K562 (cell line): ENCODE measurements at regions not wholly inside any gene's neighbourhood (a gene's known extent, or its start where the extent isn't known, plus 50 kb on each side); places are given as distances from the start of the nearest gene placed in this dataset.
"Not testable (repeated sequence)": the region's sequence is repeated elsewhere in the genome, so short reads cannot be mapped to it uniquely, and the experiment has no call there.

Source experiments
- ATAC-seq: fragments of 200-7000 bp; cut with Tn5 transposase; 3 replicates; pipeline ENCODE4 v1.9.1; 2020; ENCODE audit warnings: moderate library complexity
- BruUV-seq: library from RNA; stranded (reverse); fragments of 400-500 nt; replicated peaks from 2 replicates; lab custom pipeline; 2021; lab: Mats Ljungman, UMichigan
- CTCF ChIA-PET: fragments of 300-600 bp; formaldehyde crosslinking; extraction: SDS; loops from one replicate; lab custom pipeline; 2021; ENCODE audit warnings: low intra/inter-chr PET ratio; lab: Yijun Ruan, JAX
- POLR2A ChIA-PET: fragments of 300-600, 350-650 bp; sonication (Branson Sonifier 250); formaldehyde crosslinking; extraction: SDS; loops from one replicate; lab custom pipeline; 2021; ENCODE audit warnings: antibody characterized with exemption, inconsistent platforms; lab: Yijun Ruan, JAX
- DNase-seq, 4 experiments: peaks; one replicate each; pipeline versions ENCODE4 v3.0.0 to v3.0.0-alpha.2; 2011 to 2018; ENCODE audit warnings: low spot score in 3 of 4, mixed read lengths in 3 of 4; ENCODE audit errors: extremely low read depth in 1 of 4
- FAIRE-seq: peaks from 2 replicates; lab custom pipeline; 2011; peaks lifted over from hg19 to GRCh38; lab: Jason Lieb, UNC
- H2AFZ ChIP-seq: 2 replicates; pipeline ENCODE4 v1.6.0; 2011; ENCODE audit warnings: low read depth, low read length, control low read depth, inconsistent platforms
- H3K27ac ChIP-seq: fragments of 200-600 bp; 3 replicates; pipeline ENCODE4 v1.8.0; 2011; ENCODE audit warnings: low read depth, mild to moderate bottlenecking, control low read depth, inconsistent platforms, low read length, moderate library complexity, mixed read lengths; ENCODE audit errors: extremely low read depth
- H3K27me3 ChIP-seq, 2 experiments: fragments of 300-600 bp in 1 of 2; 2 replicates in 1 of 2; 3 replicates in 1 of 2; pipeline versions ENCODE4 v1.6.0 to v1.8.0; 2011; ENCODE audit warnings: inconsistent platforms in 2 of 2, low read length in 2 of 2, mild to moderate bottlenecking in 1 of 2, mixed read lengths in 1 of 2, moderate library complexity in 1 of 2; ENCODE audit not compliant: control insufficient read depth in 2 of 2, insufficient read depth in 2 of 2
- H3K36me3 ChIP-seq: fragments of 300-600 bp; 3 replicates; pipeline ENCODE4 v1.8.0; 2011; ENCODE audit warnings: mild to moderate bottlenecking, low read length, inconsistent platforms; ENCODE audit not compliant: control insufficient read depth, insufficient read depth
- H3K4me1 ChIP-seq, 2 experiments: fragments of 200-600 bp in 1 of 2; replicated peaks in 1 of 2; 2 replicates in 1 of 2; 3 replicates in 1 of 2; pipeline versions ENCODE4 v1.5.1 to v1.8.0; 2011; ENCODE audit warnings: inconsistent platforms in 2 of 2, low read length in 2 of 2, mild to moderate bottlenecking in 1 of 2, mixed read lengths in 1 of 2, moderate library complexity in 1 of 2; ENCODE audit not compliant: control insufficient read depth in 2 of 2, insufficient read depth in 2 of 2
- H3K4me2 ChIP-seq: 2 replicates; pipeline ENCODE4 v1.6.1; 2011; ENCODE audit warnings: low read length, control low read depth, inconsistent platforms, mixed read lengths; ENCODE audit not compliant: insufficient read depth
- H3K4me3 ChIP-seq: fragments of 200-600 bp; sonication (generic), shearing (Covaris generic); 2 replicates; pipeline ENCODE4 v1.5.1; 2016; ENCODE audit warnings: control low read depth, inconsistent platforms
- H3K79me2 ChIP-seq: fragments of 200-600 bp; 3 replicates; pipeline ENCODE4 v1.8.0; 2011; ENCODE audit warnings: low read length, inconsistent platforms; ENCODE audit not compliant: control insufficient read depth, insufficient read depth
- H3K9ac ChIP-seq, 2 experiments: 2 replicates each; pipeline versions ENCODE4 v1.6.0 to v1.6.1; 2011; ENCODE audit warnings: low read depth in 2 of 2, low read length in 2 of 2, control low read depth in 1 of 2, inconsistent platforms in 1 of 2, mild to moderate bottlenecking in 1 of 2, mixed read lengths in 1 of 2; ENCODE audit not compliant: insufficient read depth in 1 of 2
- H3K9me1 ChIP-seq: one replicate; pipeline ENCODE4 v1.6.0; 2011; ENCODE audit warnings: inconsistent platforms, mild to moderate bottlenecking, low read length, moderate library complexity; ENCODE audit not compliant: control insufficient read depth, insufficient read depth
- H3K9me3 ChIP-seq: replicated peaks from 2 replicates; pipeline ENCODE4 v1.5.1; 2011; ENCODE audit warnings: low read depth, low read length, inconsistent platforms; ENCODE audit not compliant: control insufficient read depth, insufficient read depth
- H4K20me1 ChIP-seq: replicated peaks from 2 replicates; pipeline ENCODE4 v1.6.1; 2011; ENCODE audit warnings: low read length, inconsistent platforms, mixed read lengths; ENCODE audit not compliant: control insufficient read depth, insufficient read depth
- CTBP1 ChIP-seq: fragments of 450-650 bp; IDR thresholded peaks from 2 replicates; pipeline ENCODE4 v1.6.1; 2016; ENCODE audit warnings: borderline replicate concordance
- ESRRA ChIP-seq: fragments of 450-650 bp; IDR thresholded peaks from 2 replicates; pipeline ENCODE4 v1.6.1; 2014; ENCODE audit warnings: low read depth, mild to moderate bottlenecking, moderate library complexity, borderline replicate concordance
- FOSL1 ChIP-seq: fragments of 200-800 bp; sonication (Bioruptor generic); conservative IDR thresholded peaks from 2 replicates; pipeline ENCODE4 v1.6.1; 2016; ENCODE audit warnings: missing genetic modification characterization, missing compliant biosample characterization
- FOXO4 ChIP-seq: fragments of 450-650 bp; formaldehyde crosslinking; IDR thresholded peaks from 2 replicates; pipeline ENCODE4 v1.4.0; 2020; ENCODE audit warnings: mild to moderate bottlenecking, moderate library complexity
- RBBP5 ChIP-seq: fragments of 200-600 bp; sonication (generic); IDR thresholded peaks from 2 replicates; pipeline ENCODE4 v1.6.1; 2012; ENCODE audit warnings: borderline replicate concordance, mild to moderate bottlenecking, low read length, control low read depth, inconsistent platforms; ENCODE audit not compliant: insufficient read depth, poor library complexity, severe bottlenecking
- SMAD4 ChIP-seq: fragments of 250-450 bp; sonication (Bioruptor Pico); conservative IDR thresholded peaks from 2 replicates; pipeline ENCODE4 v1.8.0; 2021; ENCODE audit warnings: inconsistent platforms, mild to moderate bottlenecking, moderate library complexity
- TAF7 ChIP-seq: fragments of 450-650 bp; IDR thresholded peaks from 2 replicates; pipeline ENCODE4 v1.6.1; 2016; ENCODE audit warnings: missing genetic modification characterization, missing compliant biosample characterization
- ZC3H11A ChIP-seq: IDR thresholded peaks from 2 replicates; pipeline ENCODE4 v1.6.1; 2012; ENCODE audit warnings: low read depth, low read length, improper control_type of control experiment
- ZNF263 ChIP-seq: sonication (generic); formaldehyde crosslinking; IDR thresholded peaks from 2 replicates; pipeline ENCODE4 v1.8.0; 2022; ENCODE audit warnings: mild to moderate bottlenecking, missing genetic modification reagents, borderline replicate concordance
- WGBS: fragments of 100-300 bp; shearing (Covaris generic); methylation state at CpG from one replicate; pipeline ENCODE4 v1.1.6; 2016; ENCODE audit warnings: low coverage, mixed read lengths; ENCODE audit not compliant: insufficient coverage; ENCODE audit errors: missing lambda C conversion rate; 5-methylcytosine and 5-hydroxymethylcytosine counted together
- in situ Hi-C: fragments of 300-500 bp; cut with MboI; formaldehyde crosslinking; loops from 4 replicates; pipeline ENCODE4 v1.15.0; 2018; ENCODE audit warnings: inconsistent platforms, mixed read lengths
- intact Hi-C: fragments of 100-400 bp; cut with micrococcal nuclease; formaldehyde crosslinking; loops from 2 replicates; pipeline ENCODE4 v1.14.2; 2022
- TF ChIP-seq, protein P1 (sequence below): sonication (generic); formaldehyde crosslinking; IDR thresholded peaks from 2 replicates; pipeline ENCODE4 v1.8.1; 2022; ENCODE audit warnings: missing genetic modification reagents
- TF ChIP-seq, protein P2 (sequence below), 2 experiments: fragments of 250-450 bp in 1 of 2; fragments of 450-650 bp in 1 of 2; sonication (Bioruptor Pico) in 1 of 2; IDR thresholded peaks; 2 replicates each; pipeline versions ENCODE4 v1.6.1 to v1.8.0; 2016 to 2021; ENCODE audit warnings: mild to moderate bottlenecking in 2 of 2, moderate library complexity in 2 of 2, missing compliant biosample characterization in 1 of 2, missing genetic modification characterization in 1 of 2

DNA sequence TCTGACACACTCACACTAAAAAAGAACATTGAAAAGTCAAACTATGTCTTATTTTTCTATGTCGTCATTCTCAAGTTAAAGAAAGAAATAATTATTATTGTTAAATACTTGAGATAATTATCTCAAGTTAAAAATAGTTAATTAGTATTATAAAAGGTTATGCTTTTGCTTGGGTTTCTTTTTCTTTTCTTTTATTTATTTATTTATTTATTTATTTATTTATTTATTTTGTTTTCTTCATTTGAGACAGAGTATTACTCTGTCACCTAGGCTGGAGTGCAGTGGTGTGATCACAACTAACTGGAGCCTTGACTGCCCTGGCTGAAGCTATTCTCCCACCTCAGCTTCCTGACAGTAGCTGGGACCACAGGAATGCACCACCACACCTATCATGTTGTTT, 59.9 kb downstream of the UBQLN2 start:
- Histone ChIP-seq H3K9me1 (no peaks in the 10 kb centered on the region), H3K4me2 (no peak overlapping the region), H3K4me1 (no peaks in the 10 kb centered on the region), H2AFZ (no peak overlapping the region), H3K9me3 (no peaks in the 10 kb centered on the region), H4K20me1 (no peaks in the 10 kb centered on the region), H3K79me2 (no peaks in the 10 kb centered on the region), H3K36me3 (no peaks in the 10 kb centered on the region), H3K4me3 (no peak overlapping the region), H3K27me3 (no peaks in the 10 kb centered on the region), H3K9ac (no peak overlapping the region), H3K27ac (no peak overlapping the region)
- 0% methylated on average over 1 of the region's 1 CpG for WGBS
- BruUV-seq = no TSS peak
- no peak for DNase-seq
- intact Hi-C loops (no loop called here), in situ Hi-C loops (no loop called here)
- POLR2A ChIA-PET = no interaction called here
- CTCF ChIA-PET = no interaction called here
- ATAC-seq = no peak
- no peak for TF ChIP-seq ZC3H11A
- TF ChIP-seq ESRRA = no peak
- no peak for TF ChIP-seq RBBP5
- TF ChIP-seq, protein P1, sequence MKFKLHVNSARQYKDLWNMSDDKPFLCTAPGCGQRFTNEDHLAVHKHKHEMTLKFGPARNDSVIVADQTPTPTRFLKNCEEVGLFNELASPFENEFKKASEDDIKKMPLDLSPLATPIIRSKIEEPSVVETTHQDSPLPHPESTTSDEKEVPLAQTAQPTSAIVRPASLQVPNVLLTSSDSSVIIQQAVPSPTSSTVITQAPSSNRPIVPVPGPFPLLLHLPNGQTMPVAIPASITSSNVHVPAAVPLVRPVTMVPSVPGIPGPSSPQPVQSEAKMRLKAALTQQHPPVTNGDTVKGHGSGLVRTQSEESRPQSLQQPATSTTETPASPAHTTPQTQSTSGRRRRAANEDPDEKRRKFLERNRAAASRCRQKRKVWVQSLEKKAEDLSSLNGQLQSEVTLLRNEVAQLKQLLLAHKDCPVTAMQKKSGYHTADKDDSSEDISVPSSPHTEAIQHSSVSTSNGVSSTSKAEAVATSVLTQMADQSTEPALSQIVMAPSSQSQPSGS (CRISPR knock-in tag) = no peak
- TF ChIP-seq CTBP1 = no peak
- TF ChIP-seq, protein P2, sequence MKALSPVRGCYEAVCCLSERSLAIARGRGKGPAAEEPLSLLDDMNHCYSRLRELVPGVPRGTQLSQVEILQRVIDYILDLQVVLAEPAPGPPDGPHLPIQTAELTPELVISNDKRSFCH (CRISPR knock-in tag; IDR thresholded peaks at IDR 0.05) = no peak
- TF ChIP-seq, protein P2 (tag; IDR thresholded peaks at IDR 0.05) = no peak
- no peak for TF ChIP-seq SMAD4 (CRISPR knock-in tag)
- no peak for TF ChIP-seq ZNF263
- no peak for TF ChIP-seq TAF7 (tag)
- no peak for TF ChIP-seq FOSL1 (tag)
- no peak for TF ChIP-seq FOXO4 (CRISPR knock-in tag)
- no peak for FAIRE-seq

GRCh38 chrX:56635060-56635459, 71.6 kb downstream of the UBQLN2 start:
- BruUV-seq, DNase-seq, H4K20me1 ChIP-seq, H3K79me2 ChIP-seq, H3K36me3 ChIP-seq, H3K27ac ChIP-seq, H3K9ac ChIP-seq, ATAC-seq, H2AFZ ChIP-seq, POLR2A ChIA-PET, intact Hi-C loops, H3K27me3 ChIP-seq, in situ Hi-C loops, FAIRE-seq, H3K4me2 ChIP-seq, H3K4me1 ChIP-seq, H3K9me3 ChIP-seq, CTCF ChIA-PET, H3K4me3 ChIP-seq, H3K9me1 ChIP-seq: not testable (repeated sequence)
- 1% methylated on average over 8 of the region's 8 CpGs for WGBS
